NB4 (cell line): ENCODE measurements at regions not wholly inside any gene's neighbourhood (a gene's known extent, or its start where the extent isn't known, plus 50 kb on each side); places are given as distances from the start of the nearest gene placed in this dataset.

ENCODE experiments used
- CTCF ChIP-seq: IDR thresholded peaks from one replicate; pipeline ENCODE4 v1.5.1; 2012; ENCODE audit warnings: low read depth, low read length
- POLR2A ChIP-seq: IDR thresholded peaks from 2 replicates; pipeline ENCODE4 v1.6.1; 2011; ENCODE audit warnings: mild to moderate bottlenecking; ENCODE audit not compliant: insufficient read length; ENCODE audit errors: extremely low read depth

GRCh38 chr4:141513866-141514265 is 122.5 kb upstream of the IL15 start:
- TF ChIP-seq CTCF (no peak), POLR2A (no peak)
